Esophagus muscularis mucosa (tissue), 4 donors: ENCODE measurements at regions not wholly inside any gene's neighbourhood (a gene's known extent, or its start where the extent isn't known, plus 50 kb on each side); places are given as distances from the start of the nearest gene placed in this dataset.

Experiments
- DNase-seq: peaks from one replicate; pipeline ENCODE4 v3.0.0-alpha.2; 2017; ENCODE audit errors: extremely low spot score
- H3K27ac ChIP-seq, 4 donors: fragments of 200-600 bp; sonication (generic); replicated peaks in 1 of 4; 1 replicate in 3 of 4; 2 replicates in 1 of 4; pipeline ENCODE4 v1.5.1; 2016 to 2019; ENCODE audit warnings: mild to moderate bottlenecking in 1 of 4
- H3K27me3 ChIP-seq, 4 donors: fragments of 200-600 bp; sonication (generic); one replicate each; pipeline versions ENCODE4 v1.5.1 to v1.6.0; 2016 to 2019
- H3K36me3 ChIP-seq, 4 donors: fragments of 200-600 bp; sonication (generic); one replicate each; pipeline ENCODE4 v1.5.1; 2016 to 2019
- H3K4me1 ChIP-seq, 4 donors: fragments of 200-600 bp; sonication (generic); one replicate each; pipeline ENCODE4 v1.5.1; 2016 to 2019
- H3K4me3 ChIP-seq, 4 donors: fragments of 200-600 bp; sonication (generic); 1 replicate in 2 of 4; 2 replicates in 2 of 4; pipeline ENCODE4 v1.5.1; 2016 to 2019; ENCODE audit warnings: mild to moderate bottlenecking in 4 of 4, moderate library complexity in 1 of 4
- H3K9me3 ChIP-seq, 4 donors: fragments of 200-600 bp; sonication (generic); 1 replicate in 3 of 4; 2 replicates in 1 of 4; pipeline ENCODE4 v1.5.1; 2016 to 2019
- CTCF ChIP-seq, 3 experiments: fragments of 200-600 bp in 2 of 3; fragments of 450-650 bp in 1 of 3; sonication (generic) in 2 of 3; IDR thresholded peaks; one replicate each; pipeline ENCODE4 v1.5.1; 2017 to 2019; ENCODE audit warnings: antibody characterized with exemption in 3 of 3, mild to moderate bottlenecking in 2 of 3, moderate library complexity in 1 of 3
- EP300 ChIP-seq: sonication (generic); formaldehyde crosslinking; IDR thresholded peaks from one replicate; pipeline ENCODE4 v1.6.1; 2017; ENCODE audit warnings: antibody characterized with exemption
- POLR2A ChIP-seq: fragments of 450-650 bp; IDR thresholded peaks from one replicate; pipeline ENCODE4 v1.6.1; 2017; ENCODE audit warnings: antibody characterized with exemption, moderate library complexity, mild to moderate bottlenecking, low read depth
- POLR2AphosphoS5 ChIP-seq, 2 donors: sonication (generic); formaldehyde crosslinking; IDR thresholded peaks; one replicate each; pipeline ENCODE4 v1.6.1; 2017; ENCODE audit warnings: antibody characterized with exemption in 2 of 2
- WGBS: methylation state at CpG from one replicate; pipeline ENCODE4 v1.1.5; 2018; 5-methylcytosine and 5-hydroxymethylcytosine counted together
- intact Hi-C: fragments of 100-400 bp; cut with DNase I; formaldehyde crosslinking; loops from one replicate; pipeline ENCODE4 v1.15.1; 2023

GRCh38 chrY:7462657-7463056, 551.1 kb upstream of the AMELY start:
- TF ChIP-seq POLR2AphosphoS5 (IDR thresholded peaks at IDR 0.05) (no peak), POLR2A (no peak), EP300 (no peak)
- intact Hi-C loops: no loop called here

DNA sequence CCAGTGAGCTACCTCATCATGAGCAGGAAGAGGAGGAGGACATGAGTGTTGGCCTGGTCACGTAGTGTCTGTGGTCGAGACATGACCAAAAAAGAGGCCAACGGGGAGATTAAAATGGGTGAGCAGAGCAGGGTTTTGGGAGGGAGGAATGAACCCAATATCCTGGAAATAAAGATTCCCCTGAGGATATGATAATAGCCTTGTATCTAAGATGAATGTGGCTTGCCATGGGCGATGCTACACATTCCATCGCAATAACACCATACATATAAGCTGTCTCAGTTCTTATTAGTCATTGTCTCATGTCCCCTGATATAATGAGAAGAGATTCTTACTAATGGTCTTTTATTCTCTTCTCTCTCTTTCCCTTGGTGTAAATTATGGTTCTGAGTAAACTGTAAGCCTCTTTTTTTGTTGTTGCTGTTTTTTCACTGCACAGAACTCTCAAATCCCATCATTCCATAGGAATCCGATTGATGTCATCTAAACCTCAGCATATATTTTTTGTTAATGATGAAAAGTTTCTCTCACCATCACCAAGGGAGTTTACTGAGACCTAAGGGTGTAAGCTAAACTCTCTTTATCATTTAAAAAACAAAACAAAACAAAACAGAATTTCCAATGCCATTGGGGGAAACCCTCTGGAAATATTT, 550.4 kb upstream of the AMELY start:
- Histone ChIP-seq H3K36me3 (no peaks in the 10 kb centered on the region), H3K27me3 (no peaks in the 10 kb centered on the region), H3K4me1 (peaks cover 0 to 15% (median 3%) of the 10 kb centered on the region in 4 donors), H3K9me3 (no peaks in the 10 kb centered on the region), H3K27ac (no peak overlapping the region), H3K4me3 (no peak overlapping the region)
- no CpG with 5 or more reads among the region's 6 CpGs for WGBS
- DNase-seq: no peak
- no peak for TF ChIP-seq POLR2AphosphoS5 (IDR thresholded peaks at IDR 0.05)
- no peak for TF ChIP-seq POLR2A
- TF ChIP-seq EP300: no peak
- no peak for TF ChIP-seq CTCF (IDR thresholded peaks at IDR 0.05)
- intact Hi-C loops: no loop called here

More at GRCh38 chrY:7462657-7463056, 551.1 kb upstream of the AMELY start:
- Histone ChIP-seq H3K27me3 (no peaks in the 10 kb centered on the region), H3K27ac (no peak overlapping the region), H3K36me3 (no peaks in the 10 kb centered on the region), H3K4me1 (peaks cover 0 to 15% (median 3%) of the 10 kb centered on the region in 4 donors), H3K9me3 (no peaks in the 10 kb centered on the region), H3K4me3 (no peak overlapping the region)
- DNase-seq: no peak
- WGBS: no CpG with 5 or more reads among the region's 2 CpGs

DNA sequence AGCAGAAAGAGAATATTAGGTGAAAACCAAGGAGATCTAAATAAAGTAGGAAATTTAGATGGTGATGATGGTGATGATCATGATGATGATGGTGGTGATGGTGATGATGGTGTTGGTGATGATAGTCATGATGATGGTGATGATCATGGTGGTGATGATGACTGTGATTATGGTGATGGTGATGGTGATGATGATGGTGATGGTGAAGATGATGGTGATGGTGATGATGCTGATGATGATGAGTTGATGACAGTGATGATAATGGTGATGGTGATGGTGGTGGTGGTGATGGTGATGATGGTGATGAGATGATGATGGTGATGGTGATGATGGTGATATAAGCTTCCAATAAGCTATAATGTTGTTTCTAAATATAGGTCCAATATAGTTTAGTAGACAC, 548.2 kb upstream of the AMELY start:
- intact Hi-C loops: no loop called here
- no peak overlapping the region for H3K27ac ChIP-seq
- peaks cover 0 to 4% (median 1%) of the 10 kb centered on the region in 4 donors for H3K4me1 ChIP-seq
- DNase-seq: no peak
- H3K36me3 ChIP-seq: no peaks in the 10 kb centered on the region
- H3K27me3 ChIP-seq: no peaks in the 10 kb centered on the region
- no peak for TF ChIP-seq POLR2AphosphoS5 (IDR thresholded peaks at IDR 0.05)
- TF ChIP-seq EP300: no peak
- TF ChIP-seq POLR2A: no peak
- TF ChIP-seq CTCF (IDR thresholded peaks at IDR 0.05): no peak
- H3K9me3 ChIP-seq: no peaks in the 10 kb centered on the region
- H3K4me3 ChIP-seq: no peak overlapping the region

DNA sequence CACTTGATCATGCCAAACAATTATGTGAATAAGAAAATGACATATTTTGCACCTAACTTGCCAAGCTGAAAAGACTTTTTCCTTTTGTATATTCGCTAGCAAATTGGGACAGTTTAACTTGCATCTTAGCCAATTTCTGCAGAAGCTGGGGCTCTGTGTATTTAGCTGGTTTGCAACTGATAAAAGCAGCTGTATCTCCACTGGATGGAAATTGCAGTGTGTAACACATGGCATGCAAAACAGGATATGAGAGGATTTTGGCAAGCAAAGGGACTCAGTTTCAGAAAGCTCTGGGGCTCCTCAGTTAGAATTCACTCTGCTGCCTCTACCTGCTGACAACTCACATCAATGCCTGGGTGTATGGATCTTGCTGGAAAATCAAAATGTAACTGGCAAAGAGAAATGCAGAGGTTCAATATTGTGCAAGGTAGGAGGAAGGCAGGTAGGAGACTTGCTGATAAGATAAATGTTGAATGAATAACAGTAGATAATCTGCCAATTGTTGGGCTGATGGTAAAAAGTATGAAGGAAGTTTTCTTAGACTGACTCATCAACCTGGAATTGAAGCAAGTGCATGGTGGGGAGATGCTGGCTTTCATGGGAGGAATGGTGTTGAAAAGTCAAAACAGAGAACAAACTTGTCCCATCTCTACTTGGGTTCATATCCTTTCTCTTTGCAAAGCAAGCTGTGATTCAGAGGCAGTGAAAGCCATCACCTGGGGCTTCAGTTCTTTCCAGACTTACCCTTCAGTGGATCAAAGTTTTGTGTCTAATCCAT, 546.9 kb upstream of the AMELY start:
- no peak overlapping the region for H3K27ac ChIP-seq
- DNase-seq: no peak

More for the DNA sequence above, 546.9 kb upstream of the AMELY start:
- Histone ChIP-seq H3K36me3 (no peaks in the 10 kb centered on the region), H3K27me3 (no peaks in the 10 kb centered on the region), H3K4me3 (no peak overlapping the region), H3K9me3 (no peaks in the 10 kb centered on the region), H3K4me1 (peaks cover 0 to 3% (median 0%) of the 10 kb centered on the region in 4 donors)
- intact Hi-C loops: no loop called here
- TF ChIP-seq POLR2A: no peak
- TF ChIP-seq POLR2AphosphoS5 (IDR thresholded peaks at IDR 0.05): no peak
- TF ChIP-seq EP300: no peak
- no peak for TF ChIP-seq CTCF (IDR thresholded peaks at IDR 0.05)
- WGBS: no CpG with 5 or more reads among the region's 1 CpG
